Left ventricle myocardium superior (tissue), 1 donor: ENCODE measurements at regions not wholly inside any gene's neighbourhood (a gene's known extent, or its start where the extent isn't known, plus 50 kb on each side); places are given as distances from the start of the nearest gene placed in this dataset.
"Not testable (repeated sequence)": the region's sequence is repeated elsewhere in the genome, so short reads cannot be mapped to it uniquely, and the experiment has no call there.

Source experiments
- ATAC-seq: fragments of 200-7000 bp; cut with Tn5 transposase; one replicate; pipeline ENCODE4 v1.9.1; 2020; ENCODE audit warnings: mild to moderate bottlenecking, moderate library complexity
- DNase-seq: peaks from one replicate; pipeline ENCODE4 v3.0.0-alpha.2; 2020
- intact Hi-C: fragments of 100-400 bp; cut with micrococcal nuclease; formaldehyde crosslinking; loops from one replicate; pipeline ENCODE4 v1.11.0; 2022
- donor health status: DM: no; HTN: yes; CAD: no; lungs with severe emphysema.

DNA sequence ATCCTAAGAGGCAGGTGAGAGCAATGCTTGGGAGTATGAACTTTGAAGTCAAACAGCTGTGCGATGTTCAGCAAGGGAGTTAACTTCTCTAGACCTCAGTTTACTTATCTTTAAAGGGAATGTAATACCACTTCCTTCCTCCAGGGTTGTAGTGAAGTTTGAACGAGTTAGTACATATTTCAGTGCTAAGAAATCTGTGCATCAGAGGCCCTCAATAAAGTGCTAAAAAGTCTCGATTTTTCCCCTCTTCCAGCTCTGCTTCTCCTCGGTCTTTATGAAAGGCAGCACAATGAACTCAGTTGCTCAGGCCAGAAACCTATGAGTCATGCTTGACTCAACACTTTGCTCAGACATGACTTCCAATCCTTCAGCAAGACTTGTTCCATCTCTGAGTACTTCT, 418.9 kb downstream of the MDFIC start:
- ATAC-seq (no peak), DNase-seq (no peak)
- intact Hi-C loops: no loop called here

- no peak for ATAC-seq
- DNase-seq: no peak
- intact Hi-C loops: no loop called here
Measured at GRCh38 chr7:115338016-115338415, 416.1 kb downstream of the MDFIC start.

GRCh38 chr7:115332691-115333090, 410.8 kb downstream of the MDFIC start:
- intact Hi-C loops: no loop called here
- ATAC-seq: no peak
- no peak for DNase-seq

- DNase-seq: no peak
- intact Hi-C loops: no loop called here
- ATAC-seq: no peak
Measured at GRCh38 chr7:115329006-115329405, 407.1 kb downstream of the MDFIC start.

GRCh38 chr7:115328018-115328417, 406.1 kb downstream of the MDFIC start:
- DNase-seq (no peak), ATAC-seq (no peak)
- intact Hi-C loops: no loop called here

GRCh38 chr7:115327326-115327725, 405.4 kb downstream of the MDFIC start:
- intact Hi-C loops: no loop called here
- no peak for DNase-seq
- no peak for ATAC-seq

GRCh38 chr7:115319541-115319940, 397.6 kb downstream of the MDFIC start:
- ATAC-seq (no peak), DNase-seq (no peak)
- intact Hi-C loops: no loop called here

GRCh38 chr7:115310316-115310715, 388.4 kb downstream of the MDFIC start:
- intact Hi-C loops, DNase-seq, ATAC-seq: not testable (repeated sequence)

DNA sequence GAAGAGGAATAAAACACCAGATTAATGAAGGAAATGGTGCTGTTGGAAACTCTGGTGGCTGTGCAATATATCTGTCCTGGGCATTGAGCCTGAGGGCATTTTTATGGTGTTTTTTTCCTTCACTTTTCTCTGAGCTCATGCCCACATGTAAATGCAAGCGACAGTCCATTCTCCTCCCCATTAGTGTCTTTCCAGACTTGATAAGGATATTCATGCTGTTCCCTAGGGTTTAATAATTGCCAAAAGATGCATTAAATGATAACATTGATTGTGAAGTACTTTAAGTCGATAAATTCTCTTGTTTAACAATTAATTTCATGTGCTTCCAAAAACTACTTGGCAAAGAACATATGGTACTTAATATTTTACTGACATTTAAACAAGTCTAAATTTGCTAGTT, 384.7 kb downstream of the MDFIC start:
- DNase-seq (no peak), ATAC-seq (no peak)
- intact Hi-C loops: no loop called here

DNA sequence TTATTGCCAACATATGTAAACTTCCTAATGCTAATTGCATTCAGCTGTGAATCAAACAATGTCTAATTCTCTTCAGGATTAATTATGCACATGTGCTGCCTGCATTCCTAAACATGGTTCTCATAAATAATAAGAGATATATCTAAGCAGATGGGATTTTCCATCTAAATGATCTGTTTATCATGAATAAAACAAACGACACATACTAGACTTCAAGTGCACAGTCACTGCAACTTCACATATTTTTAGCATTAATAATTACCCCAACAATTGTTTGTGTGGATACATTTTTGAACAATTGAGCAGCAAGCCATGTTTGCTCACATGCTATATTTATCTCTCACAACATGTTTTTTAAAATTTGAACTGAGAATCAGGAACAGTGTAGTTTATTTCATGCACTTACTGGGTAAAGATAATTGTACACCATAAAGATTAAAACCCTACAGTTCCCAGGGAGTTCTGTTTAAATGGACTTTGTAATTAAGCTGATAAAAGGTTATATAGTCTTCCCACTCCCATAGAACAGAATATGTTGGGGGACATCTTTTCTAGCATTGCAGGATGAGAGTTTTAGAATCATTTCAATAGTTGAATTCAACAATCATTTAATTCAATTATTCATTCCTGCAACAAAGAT, 378.5 kb downstream of the MDFIC start:
- no peak for DNase-seq
- intact Hi-C loops: no loop called here
- no peak for ATAC-seq

GRCh38 chr7:115299397-115300037, 377.6 kb downstream of the MDFIC start:
- no peak for ATAC-seq
- no peak for DNase-seq
- intact Hi-C loops: no loop called here

DNA sequence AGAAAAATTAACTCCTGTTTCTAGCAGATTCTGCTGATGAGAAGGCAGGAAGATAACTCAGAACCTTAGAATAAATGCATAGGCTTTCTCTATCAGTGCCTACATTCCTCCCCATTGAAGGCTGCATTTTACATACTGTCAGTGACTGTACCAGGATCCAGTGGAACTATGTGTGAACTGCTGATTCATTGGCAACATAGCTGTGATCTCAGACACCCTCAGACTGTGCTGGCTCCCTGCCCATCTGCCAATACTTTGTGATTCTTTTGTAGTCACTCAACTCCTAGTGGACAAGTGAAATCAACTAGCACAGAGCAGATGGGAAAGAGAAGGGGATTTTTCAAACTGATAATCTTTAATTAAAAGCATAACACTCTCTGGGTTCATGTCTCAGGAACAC, 375.8 kb downstream of the MDFIC start:
- intact Hi-C loops: no loop called here
- no peak for ATAC-seq

DNA sequence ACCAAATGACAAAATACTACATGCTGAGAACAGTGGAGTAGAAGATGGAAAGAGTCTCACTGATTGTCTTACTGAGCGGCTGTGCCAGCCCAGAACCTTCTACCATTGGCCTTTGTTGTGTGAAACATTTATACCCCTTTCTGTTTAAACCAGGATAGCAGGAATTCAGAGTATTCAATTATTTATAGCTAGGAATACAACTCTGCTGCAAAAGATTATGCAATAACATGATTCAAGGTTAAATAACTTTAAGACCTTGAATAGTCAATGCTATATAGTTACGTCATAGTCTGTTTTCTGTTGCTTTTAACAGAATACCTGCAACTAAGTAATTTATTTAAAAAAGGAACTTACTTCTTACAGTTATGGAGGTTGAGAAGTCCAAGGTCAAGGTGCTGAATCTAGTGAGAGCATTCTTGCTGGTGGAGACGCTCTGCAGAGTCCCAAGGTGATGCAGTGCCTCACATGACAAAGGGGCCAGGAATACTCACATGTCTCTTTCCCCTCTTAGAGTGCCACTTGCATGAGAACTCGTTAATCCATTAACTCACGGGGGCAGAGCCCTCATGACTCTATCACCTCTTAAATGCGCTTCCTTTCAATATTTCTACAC, 371.8 kb downstream of the MDFIC start:
- no peak for DNase-seq
- no peak for ATAC-seq
- intact Hi-C loops: no loop called here

More for the DNA sequence above, 375.8 kb downstream of the MDFIC start:
- DNase-seq: no peak

GRCh38 chr7:115292381-115292780, 370.5 kb downstream of the MDFIC start:
- intact Hi-C loops: no loop called here
- ATAC-seq (no peak), DNase-seq (no peak)

GRCh38 chr7:115289971-115290370, 368.1 kb downstream of the MDFIC start:
- no peak for ATAC-seq
- DNase-seq: no peak
- intact Hi-C loops: no loop called here

- DNase-seq (no peak), ATAC-seq (no peak)
- intact Hi-C loops: no loop called here
Measured at GRCh38 chr7:115276791-115277190, 354.9 kb downstream of the MDFIC start.

- DNase-seq, ATAC-seq, intact Hi-C loops: not testable (repeated sequence)
Measured at GRCh38 chr7:115273855-115274254, 352.0 kb downstream of the MDFIC start.

DNA sequence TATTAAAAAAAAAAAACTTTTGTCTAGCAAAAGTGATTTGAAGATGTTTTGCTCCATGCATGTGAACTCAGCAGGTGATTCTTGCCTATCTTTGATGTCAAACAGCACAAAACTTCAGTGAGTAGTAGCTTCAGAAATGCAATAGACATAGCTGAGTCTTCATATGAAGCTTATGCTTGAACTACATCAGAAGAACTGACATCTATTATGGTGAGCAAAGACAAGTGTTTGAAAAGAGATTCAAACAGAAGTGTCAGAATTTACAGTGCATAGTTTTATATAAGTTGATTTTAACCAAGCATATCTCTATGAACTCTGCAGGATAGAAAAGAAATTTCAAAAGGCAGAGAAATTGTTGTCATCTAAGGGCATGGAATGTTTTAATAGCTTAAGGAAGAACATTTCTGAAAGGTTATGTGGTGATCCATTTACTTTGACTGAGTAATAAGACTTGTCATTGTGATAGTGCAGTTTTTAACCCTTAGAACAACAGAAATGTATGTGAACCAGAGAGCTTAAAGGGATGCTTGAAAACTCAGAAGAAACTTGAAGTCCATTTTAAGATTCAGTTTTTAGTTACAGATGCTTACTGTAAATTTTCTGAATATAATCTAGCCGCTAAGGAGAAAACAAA, 351.4 kb downstream of the MDFIC start:
- DNase-seq (no peak), ATAC-seq (no peak)
- intact Hi-C loops: no loop called here

DNA sequence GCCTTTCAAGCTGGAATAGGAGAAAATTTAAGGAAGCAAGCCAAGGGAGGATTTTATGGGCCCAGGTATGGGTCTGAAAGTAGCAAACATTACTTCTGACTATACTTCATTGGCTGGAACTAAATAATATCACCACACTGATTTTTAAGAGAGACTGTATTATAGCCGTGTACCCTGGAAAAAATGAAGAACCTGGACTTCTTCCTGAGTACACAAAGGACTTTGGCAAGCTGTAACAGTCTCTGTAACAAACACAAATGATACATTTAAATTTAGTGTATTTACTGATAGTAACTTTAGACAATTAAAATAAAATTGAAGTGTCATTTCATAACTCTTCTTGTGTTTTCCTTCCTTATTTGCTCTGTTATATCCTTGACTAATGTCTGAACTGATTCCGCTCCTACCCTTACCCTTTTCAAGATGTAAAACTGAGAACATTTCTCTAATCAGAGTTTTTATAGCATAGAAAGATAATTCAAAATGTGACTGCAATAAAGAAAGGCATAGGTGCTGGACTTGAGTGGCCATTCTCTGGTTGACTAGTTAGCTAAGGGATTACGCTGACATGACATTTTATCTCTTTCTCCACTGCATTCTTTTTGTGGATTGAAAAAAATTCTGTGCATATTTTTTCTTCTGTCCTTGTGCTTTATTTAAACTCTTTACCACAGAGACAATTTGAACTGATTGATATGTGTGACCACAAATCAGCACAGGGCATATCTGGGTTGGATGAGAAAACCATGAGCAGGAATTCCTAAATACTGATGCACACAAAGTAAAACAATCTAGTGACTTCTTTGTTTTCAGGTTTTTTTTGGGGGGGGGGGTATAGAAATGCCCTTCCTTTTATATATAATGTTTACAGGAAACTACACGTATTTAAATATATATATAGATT, 349.7 kb downstream of the MDFIC start:
- ATAC-seq (no peak), DNase-seq (no peak)
- intact Hi-C loops: no loop called here
